ENCODE measurements at regions not wholly inside any gene's neighbourhood (a gene's known extent, or its start where the extent isn't known, plus 50 kb on each side); places are given as distances from the start of the nearest gene placed in this dataset.

- DNase-seq (ENCODE audit: low spot score): no peak
These were observed 145.0 kb downstream of the BTG1 start for GRCh38 chr12:92000597-92000996.

DNA sequence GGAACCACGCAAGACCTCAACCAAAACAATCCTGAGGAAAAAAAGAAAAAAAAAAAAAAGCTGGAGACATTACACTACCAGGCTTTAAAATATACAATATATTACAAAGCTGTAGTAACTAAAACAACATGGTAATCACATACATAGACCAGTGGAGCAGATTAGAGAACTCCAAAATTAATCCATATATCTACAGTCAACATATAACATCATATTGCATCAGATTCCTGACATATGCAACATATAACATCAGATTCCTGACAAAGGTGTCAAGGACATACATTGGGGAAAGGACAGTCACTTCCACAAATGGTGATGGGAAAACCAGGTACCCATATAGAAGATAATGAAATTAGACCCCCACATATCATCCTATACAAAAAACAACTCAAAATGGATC lies 145.8 kb downstream of the BTG1 start:
- no peak for DNase-seq (ENCODE audit: low spot score)

DNA sequence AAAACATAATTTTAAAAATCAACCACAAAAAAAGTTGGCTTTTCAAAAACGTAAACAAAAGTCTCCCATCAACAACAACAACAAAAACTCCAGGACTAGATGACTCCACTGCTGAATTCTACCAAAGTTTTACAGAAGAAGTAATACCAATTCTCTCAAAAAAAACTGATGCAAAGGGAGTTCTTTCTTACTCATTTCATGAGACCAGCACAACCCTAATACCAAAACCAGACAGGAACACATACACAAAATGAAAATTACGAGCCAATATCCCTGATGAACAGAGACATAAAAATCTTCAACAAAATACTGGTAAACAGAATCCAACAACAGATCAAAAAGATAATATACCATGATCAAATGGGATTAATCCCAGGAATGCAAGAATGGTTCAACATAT lies 147.3 kb downstream of the BTG1 start:
- no peak for DNase-seq (ENCODE audit: low spot score)

DNA sequence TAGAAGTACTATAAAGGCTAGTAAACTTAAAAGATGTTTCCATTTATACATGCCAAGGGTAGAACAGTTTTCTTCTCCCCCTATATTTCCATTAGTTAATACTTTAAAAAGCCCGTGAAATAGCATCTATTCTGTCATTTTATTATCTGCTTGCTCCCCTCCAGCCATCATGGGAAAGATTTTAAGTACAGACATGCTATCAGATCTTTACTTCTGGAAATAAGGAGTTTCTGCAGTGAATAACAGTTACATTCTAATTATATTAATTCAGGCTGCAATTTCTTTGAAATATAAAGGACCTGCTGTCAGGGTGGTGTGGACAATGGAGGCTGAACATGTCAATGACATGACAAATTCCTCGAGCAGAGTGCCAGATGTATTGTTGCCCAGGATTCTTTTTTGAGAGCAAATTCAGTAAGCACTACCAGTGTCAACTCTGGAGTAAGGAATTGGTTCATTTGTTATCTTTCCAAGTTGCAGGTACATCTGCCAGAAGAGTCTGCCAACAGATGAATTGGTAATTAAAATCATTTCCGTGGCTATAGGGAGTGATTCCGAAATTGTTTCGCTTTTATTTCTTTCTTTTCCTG lies 151.3 kb downstream of the BTG1 start:
- no peak for DNase-seq (ENCODE audit: low spot score)

GRCh38 chr12:91993287-91994017 lies 152.2 kb downstream of the BTG1 start:
- DNase-seq (ENCODE audit: low spot score): no peak

DNA sequence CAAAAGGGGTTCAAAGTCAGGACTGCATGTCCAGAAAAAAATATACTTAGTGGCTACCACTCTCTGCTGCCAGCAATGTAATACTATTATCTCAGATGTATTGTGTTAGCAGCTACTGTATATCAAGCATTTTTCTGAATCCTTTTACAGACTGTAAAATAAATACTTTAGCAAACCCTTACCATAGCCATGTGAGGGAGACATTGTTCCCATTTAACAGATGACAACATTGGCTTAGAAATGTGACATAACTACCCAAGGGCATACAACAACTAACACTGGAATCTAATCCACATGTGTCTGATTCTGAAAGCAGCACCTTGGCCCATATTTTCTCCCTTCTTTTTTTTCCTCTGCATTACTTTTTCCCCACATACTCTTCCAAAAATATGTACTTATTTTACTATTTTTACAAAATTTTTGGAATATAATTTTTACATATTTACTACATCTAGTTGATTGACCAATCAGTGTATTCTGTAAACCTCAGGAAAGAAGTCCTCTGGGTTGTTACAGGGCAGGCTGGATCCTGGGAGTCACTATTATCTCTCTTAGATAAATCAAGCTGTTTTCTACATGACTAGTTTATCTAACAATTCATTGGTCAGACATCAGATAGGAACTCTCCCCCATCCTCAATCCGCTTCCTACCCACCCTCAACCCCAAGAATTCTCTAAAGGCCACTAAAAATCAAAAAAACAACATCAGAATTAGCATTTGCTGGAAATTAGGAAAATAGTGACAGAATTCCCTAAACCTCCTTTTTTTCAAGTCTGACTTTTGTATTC lies 154.1 kb downstream of the BTG1 start:
- peak; percentile 73 for DNase-seq (ENCODE audit: low spot score)

- DNase-seq (ENCODE audit: low spot score): no peak
These were observed 155.1 kb downstream of the BTG1 start for GRCh38 chr12:91990525-91990924.

- no peak for DNase-seq (ENCODE audit: low spot score)
These were observed 156.5 kb downstream of the BTG1 start for GRCh38 chr12:91989143-91989542.

DNA sequence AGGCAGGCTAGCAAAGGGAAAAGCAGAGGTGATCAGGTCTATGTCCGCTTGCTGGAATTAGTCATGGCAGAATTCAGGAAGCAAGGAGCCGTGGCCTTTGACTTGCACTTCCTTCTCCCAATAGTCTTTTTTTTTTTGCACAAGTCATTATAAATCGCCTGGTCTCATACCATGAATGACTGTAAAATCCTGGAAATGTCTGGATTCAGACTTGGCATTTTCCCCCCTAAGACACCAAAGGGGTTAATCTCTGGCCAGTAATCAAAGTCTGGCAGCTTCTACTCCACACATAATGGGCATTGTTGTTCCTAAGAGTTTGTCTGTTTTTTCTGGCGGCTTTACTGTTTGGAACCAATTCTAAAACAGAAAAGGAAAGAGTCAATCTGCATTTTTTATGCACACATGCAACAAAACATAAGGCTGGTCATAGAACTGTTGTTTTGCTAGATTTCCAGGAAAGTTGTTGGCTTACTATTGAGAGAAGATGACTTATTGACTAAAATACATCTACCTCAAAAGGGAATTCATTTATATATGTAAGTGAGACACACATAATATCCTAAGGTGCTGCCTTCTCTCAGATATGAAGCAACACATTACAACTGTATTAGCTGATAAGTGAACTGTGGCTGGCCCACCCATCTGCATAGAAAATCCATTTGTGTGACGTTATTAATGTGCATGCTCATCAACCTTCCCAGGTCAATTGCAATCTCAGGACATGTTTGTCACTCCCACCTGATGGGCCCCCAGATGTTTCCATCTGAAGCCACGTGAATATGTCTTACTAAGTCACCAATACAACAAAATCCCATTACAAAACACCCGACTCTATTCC lies 157.3 kb downstream of the BTG1 start:
- DNase-seq (ENCODE audit: low spot score): no peak

DNA sequence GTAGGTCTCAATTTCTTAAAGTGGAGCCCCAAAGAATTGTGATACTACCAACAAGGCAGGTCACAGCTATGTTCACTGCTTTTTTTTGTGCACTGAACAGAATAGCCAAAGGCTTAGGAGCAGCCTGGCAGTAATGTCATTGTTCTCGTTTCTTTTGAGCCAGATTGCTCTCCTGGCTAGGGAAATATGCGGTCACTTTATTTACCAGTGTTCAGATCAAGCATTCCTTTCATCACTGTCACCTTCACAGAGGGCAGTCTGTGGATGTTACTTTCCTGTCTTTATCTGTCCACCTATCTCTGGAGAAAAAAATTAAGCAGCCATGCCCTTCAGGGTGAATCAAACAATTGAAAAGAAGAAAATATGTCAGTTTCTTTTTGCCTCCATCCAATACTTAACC lies 159.6 kb downstream of the BTG1 start:
- DNase-seq (ENCODE audit: low spot score): no peak

- DNase-seq (ENCODE audit: low spot score): no peak
These were observed 160.5 kb downstream of the BTG1 start for GRCh38 chr12:91985002-91985787.

DNA sequence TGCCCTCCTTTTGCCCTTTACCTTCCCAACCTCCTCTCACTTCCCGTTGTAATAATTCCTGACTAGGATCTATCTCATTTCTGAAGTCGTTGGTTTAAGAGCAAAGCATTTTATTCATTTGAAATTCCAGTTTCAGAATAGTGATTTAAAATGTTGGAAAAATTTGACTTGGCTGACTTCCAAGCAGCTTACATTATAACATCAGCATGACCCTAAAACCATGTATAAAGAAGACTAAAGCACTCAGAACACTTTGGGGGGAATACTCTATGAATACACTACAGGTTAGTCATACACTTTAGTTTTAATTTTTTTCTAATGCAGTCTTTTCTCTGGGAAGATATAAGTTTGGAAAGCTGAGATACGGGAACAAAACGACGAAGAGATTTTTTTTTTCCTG lies 161.1 kb downstream of the BTG1 start:
- no peak for DNase-seq (ENCODE audit: low spot score)

GRCh38 chr12:91983935-91984334 lies 161.7 kb downstream of the BTG1 start:
- no peak for DNase-seq (ENCODE audit: low spot score)

GRCh38 chr12:91982946-91983345 lies 162.7 kb downstream of the BTG1 start:
- no peak for DNase-seq (ENCODE audit: low spot score)

GRCh38 chr12:91980389-91980821 lies 165.2 kb downstream of the BTG1 start:
- DNase-seq (ENCODE audit: low spot score): no peak

- DNase-seq (ENCODE audit: low spot score): peak; percentile 63
These were observed 167.5 kb downstream of the BTG1 start for GRCh38 chr12:91978143-91978542.

DNA sequence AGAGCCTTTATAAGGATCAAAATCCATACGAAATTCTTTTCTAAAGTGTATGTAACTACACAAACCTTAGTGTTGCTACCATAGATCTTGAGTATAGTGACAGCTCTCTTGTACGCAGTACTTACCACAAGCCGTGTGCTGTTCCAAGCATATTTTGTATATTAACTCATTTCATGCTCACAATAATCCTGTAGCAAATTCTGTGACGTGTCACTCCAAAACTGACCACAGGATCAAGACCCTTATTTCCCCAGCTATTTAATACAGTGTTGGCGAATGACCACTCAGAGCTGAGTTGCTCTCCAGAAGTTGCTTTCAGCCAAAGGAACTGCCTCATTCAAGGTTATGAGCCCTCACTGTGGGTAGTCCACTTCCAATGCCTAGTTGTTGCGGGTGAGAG lies 169.8 kb downstream of the BTG1 start:
- no peak for DNase-seq (ENCODE audit: low spot score)

DNA sequence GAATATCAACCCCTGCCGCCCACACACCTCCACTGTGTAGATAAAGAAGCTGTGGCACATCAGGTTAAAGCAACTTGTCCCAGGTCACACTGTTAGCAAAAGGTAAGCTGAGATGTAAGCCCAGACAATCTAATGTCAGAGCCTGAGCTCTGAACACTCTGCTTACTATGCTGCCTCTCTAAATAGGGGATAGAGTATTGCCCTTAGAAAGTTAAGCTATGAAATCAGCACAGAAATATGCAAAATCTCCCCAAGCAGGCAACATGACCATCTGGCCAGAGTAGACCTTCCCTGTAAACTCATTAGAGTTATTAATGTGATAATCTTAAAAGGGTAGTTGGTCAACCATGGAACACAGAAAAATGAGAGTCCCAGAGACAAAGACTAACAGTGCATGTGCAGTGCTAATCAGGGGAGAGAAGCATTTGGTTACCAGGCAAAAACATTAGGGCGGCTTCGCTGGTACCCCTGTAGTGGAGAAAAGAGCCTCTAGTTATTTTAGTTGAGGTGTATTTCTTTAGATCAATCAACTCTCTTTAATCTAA lies 171.0 kb downstream of the BTG1 start:
- DNase-seq (ENCODE audit: low spot score): no peak

DNA sequence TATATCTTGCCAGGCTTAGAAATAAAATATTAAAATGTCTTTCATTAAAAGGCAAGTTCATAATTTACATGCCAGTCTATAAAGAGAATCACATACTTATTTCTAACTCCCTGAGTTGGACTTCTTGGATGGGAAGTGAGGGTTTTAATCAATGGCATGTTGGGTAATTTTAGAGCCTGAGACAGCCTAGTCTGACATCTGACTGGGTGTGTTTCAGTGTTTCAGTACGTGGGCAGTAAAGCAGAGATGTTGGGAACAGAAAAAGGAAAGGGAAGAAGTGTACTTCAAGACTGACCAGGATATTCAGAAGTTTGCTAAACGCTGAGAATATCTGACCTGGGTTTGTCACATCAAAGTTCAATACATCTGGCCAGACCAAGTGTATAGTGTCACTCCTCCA lies 171.8 kb downstream of the BTG1 start:
- no peak for DNase-seq (ENCODE audit: low spot score)

- DNase-seq (ENCODE audit: low spot score): no peak
These were observed 172.8 kb downstream of the BTG1 start for GRCh38 chr12:91972896-91973295.

DNA sequence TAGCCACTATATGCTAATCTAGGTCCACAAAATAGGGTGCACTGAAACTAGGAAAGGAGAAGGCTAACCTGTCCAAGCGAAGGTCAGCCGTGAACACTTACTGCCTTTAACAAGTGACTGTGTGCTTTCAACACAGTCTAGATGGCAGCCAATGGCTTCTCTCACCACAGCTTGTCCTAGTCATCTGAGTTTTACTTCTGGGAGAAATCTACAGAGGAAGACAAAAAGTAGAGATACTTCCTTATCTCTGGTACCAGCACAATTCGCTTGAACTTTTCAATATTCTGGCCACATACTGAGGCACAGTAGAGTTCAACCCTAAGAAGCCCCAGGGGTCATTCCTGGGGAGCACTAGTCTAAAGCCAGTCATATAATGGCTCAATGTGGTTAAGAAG lies 176.9 kb downstream of the BTG1 start:
- DNase-seq (ENCODE audit: low spot score): no peak

Data from CD4-positive, alpha-beta T cell treated with Interleukin-2 at 100 ng/mL for 4 hours (primary cell).